Ammon's horn (tissue), 1 donor: ENCODE measurements at regions not wholly inside any gene's neighbourhood (a gene's known extent, or its start where the extent isn't known, plus 50 kb on each side); places are given as distances from the start of the nearest gene placed in this dataset.
"Not testable (repeated sequence)": the region's sequence is repeated elsewhere in the genome, so short reads cannot be mapped to it uniquely, and the experiment has no call there.

Source experiments
- DNase-seq: peaks from one replicate; pipeline ENCODE4 v3.0.0-alpha.2; 2016; ENCODE audit warnings: low spot score

- no peak for DNase-seq
Measured at GRCh38 chr2:106292627-106293026, 98.5 kb upstream of the UXS1 start.

GRCh38 chr2:106288873-106289272 lies 94.8 kb upstream of the UXS1 start:
- no peak for DNase-seq

- no peak for DNase-seq
Measured at GRCh38 chr2:106285237-106285829, 91.2 kb upstream of the UXS1 start.

- no peak for DNase-seq
Measured at GRCh38 chr2:106284691-106285202, 90.6 kb upstream of the UXS1 start.

- DNase-seq = peak; percentile 19
Measured at GRCh38 chr2:106284255-106284654, 90.2 kb upstream of the UXS1 start.

- DNase-seq = not testable (repeated sequence)
Measured at GRCh38 chr2:106283228-106284152, 89.4 kb upstream of the UXS1 start.

GRCh38 chr2:106282462-106283170 lies 88.5 kb upstream of the UXS1 start:
- DNase-seq = no peak

GRCh38 chr2:106281907-106282430 lies 87.9 kb upstream of the UXS1 start:
- DNase-seq = not testable (repeated sequence)

GRCh38 chr2:106280722-106281446 lies 86.8 kb upstream of the UXS1 start:
- peak; percentile 37 for DNase-seq

- no peak for DNase-seq
Measured at GRCh38 chr2:106280224-106280623, 86.1 kb upstream of the UXS1 start.

GRCh38 chr2:106278112-106278876 lies 84.2 kb upstream of the UXS1 start:
- no peak for DNase-seq

GRCh38 chr2:106277426-106277825 lies 83.3 kb upstream of the UXS1 start:
- DNase-seq = no peak

GRCh38 chr2:106275971-106276370 lies 81.9 kb upstream of the UXS1 start:
- no peak for DNase-seq

- no peak for DNase-seq
Measured at GRCh38 chr2:106274668-106275067, 80.6 kb upstream of the UXS1 start.

GRCh38 chr2:106272216-106272807 lies 78.2 kb upstream of the UXS1 start:
- no peak for DNase-seq

GRCh38 chr2:106270471-106270891 lies 76.4 kb upstream of the UXS1 start:
- no peak for DNase-seq

GRCh38 chr2:106269591-106270291 lies 75.6 kb upstream of the UXS1 start:
- DNase-seq = no peak

GRCh38 chr2:106267997-106268396 lies 73.9 kb upstream of the UXS1 start:
- no peak for DNase-seq

GRCh38 chr2:106261871-106262321 lies 67.8 kb upstream of the UXS1 start:
- DNase-seq = no peak

GRCh38 chr2:106258859-106259258 lies 64.8 kb upstream of the UXS1 start:
- DNase-seq = not testable (repeated sequence)
